ENCODE measurements at regions not wholly inside any gene's neighbourhood (a gene's known extent, or its start where the extent isn't known, plus 50 kb on each side); places are given as distances from the start of the nearest gene placed in this dataset.
A peak's percentile ranks its signal among the peaks of the same experiment; 100 is the strongest.

DNA sequence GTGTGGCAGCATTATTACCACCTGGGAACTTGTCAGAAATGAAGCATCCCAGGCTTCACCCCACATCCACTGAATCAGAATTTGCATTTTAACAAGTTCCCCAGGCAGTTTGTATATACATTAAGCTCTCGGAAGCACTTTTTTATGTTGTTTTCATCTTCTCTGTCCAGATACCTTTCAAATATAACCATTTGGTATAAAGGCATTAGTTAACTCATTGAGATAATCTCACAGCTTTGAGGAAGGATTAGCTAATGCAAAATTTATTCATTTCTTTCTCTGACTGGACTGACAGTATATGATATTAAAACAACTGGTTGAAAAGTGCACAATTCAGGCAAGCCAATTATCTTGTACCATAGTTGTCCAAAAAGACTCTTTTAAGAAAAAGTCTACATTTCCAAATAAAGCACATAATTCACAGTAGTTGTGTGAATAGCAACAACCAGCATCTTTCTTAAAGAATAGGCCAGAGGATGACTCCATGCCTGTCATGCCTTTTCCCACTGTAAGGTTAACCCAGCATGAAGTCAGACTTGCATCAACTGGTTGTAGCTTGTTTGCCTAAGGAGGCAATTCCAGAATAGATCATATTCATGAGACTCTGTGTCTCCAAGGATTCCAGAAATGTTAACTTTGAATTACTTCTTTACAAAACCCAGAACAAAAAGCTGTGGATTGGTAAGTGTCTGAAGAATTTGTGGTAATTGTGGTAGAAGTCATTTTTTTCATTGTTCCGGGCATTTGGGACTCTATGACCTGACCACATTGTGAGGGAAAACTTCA is 254.3 kb upstream of the SESN3 start:
- DNase-seq (ENCODE audit: low spot score in 2 of 2), result no peak
- peaks cover 6% of the 10 kb centered on the region for H3K4me1 ChIP-seq
- H3K4me3 ChIP-seq, result no peak overlapping the region
- H3K36me3 ChIP-seq, result no peaks in the 10 kb centered on the region
- WGBS, result 67% methylated on average over 2 of the region's 2 CpGs
- no peaks in the 10 kb centered on the region for H3K9me3 ChIP-seq
- H3K27me3 ChIP-seq, result no peaks in the 10 kb centered on the region
- TF ChIP-seq POLR2A (IDR thresholded peaks at IDR 0.05), result no peak
- TF ChIP-seq, protein P1, sequence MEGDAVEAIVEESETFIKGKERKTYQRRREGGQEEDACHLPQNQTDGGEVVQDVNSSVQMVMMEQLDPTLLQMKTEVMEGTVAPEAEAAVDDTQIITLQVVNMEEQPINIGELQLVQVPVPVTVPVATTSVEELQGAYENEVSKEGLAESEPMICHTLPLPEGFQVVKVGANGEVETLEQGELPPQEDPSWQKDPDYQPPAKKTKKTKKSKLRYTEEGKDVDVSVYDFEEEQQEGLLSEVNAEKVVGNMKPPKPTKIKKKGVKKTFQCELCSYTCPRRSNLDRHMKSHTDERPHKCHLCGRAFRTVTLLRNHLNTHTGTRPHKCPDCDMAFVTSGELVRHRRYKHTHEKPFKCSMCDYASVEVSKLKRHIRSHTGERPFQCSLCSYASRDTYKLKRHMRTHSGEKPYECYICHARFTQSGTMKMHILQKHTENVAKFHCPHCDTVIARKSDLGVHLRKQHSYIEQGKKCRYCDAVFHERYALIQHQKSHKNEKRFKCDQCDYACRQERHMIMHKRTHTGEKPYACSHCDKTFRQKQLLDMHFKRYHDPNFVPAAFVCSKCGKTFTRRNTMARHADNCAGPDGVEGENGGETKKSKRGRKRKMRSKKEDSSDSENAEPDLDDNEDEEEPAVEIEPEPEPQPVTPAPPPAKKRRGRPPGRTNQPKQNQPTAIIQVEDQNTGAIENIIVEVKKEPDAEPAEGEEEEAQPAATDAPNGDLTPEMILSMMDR (IDR thresholded peaks at IDR 0.05), result no peak
- no peak for TF ChIP-seq EP300 (IDR thresholded peaks at IDR 0.05)
- TF ChIP-seq POLR2AphosphoS5 (IDR thresholded peaks at IDR 0.05), result no peak
- no peak overlapping the region for H3K27ac ChIP-seq

DNA sequence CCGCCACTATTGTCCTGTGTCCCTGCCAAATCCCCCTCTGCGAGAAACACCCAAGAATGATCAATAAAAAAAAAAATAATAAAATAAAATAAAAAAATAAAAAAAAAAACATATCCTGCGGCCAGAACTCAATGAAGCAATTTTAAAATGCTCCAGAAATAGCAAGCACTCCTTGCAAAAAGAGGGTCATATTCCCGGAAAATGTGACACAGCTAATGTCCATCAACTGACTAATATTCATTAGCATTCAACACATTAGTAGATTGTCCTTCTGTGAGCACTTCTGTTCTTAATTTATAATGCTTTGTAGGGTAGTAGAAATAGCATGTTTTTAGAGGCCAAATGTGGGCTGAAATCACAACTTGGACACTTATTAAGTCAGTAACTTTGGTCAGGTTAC is 252.3 kb upstream of the SESN3 start:
- no peaks in the 10 kb centered on the region for H3K36me3 ChIP-seq
- 59% methylated on average over 4 of the region's 4 CpGs for WGBS
- no peaks in the 10 kb centered on the region for H3K9me3 ChIP-seq
- no peaks in the 10 kb centered on the region for H3K27me3 ChIP-seq
- H3K27ac ChIP-seq, result peak overlapping the region; percentile 55
- DNase-seq (ENCODE audit: low spot score in 2 of 2), result no peak
- TF ChIP-seq POLR2A (IDR thresholded peaks at IDR 0.05) (no peak), POLR2AphosphoS5 (IDR thresholded peaks at IDR 0.05) (no peak), EP300 (IDR thresholded peaks at IDR 0.05) (no peak)
- TF ChIP-seq, protein P1 (IDR thresholded peaks at IDR 0.05), result no peak
- no peak overlapping the region for H3K4me3 ChIP-seq
- H3K4me1 ChIP-seq, result peaks cover 6% of the 10 kb centered on the region

DNA sequence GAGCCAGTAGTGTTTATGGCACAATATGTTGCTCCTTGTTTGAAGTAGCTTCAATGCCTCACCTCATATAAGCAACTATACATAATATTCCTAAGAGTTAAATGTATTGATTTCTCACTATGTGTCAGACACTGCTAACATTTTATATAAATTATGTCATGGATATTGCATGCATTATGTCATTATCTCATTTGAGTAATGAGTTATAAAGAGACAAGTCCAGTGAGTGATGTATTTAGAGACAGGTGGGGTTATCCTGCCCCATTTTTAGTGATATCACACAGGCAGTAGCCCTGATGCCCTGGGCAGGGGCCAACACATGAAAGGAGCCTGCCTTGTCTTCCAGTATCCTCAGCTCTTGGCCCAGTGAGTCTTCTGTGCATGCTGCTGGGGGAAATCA is 247.0 kb upstream of the SESN3 start:
- H3K27ac ChIP-seq, result no peak overlapping the region
- H3K27me3 ChIP-seq, result no peaks in the 10 kb centered on the region
- no peak for DNase-seq (ENCODE audit: low spot score in 2 of 2)
- H3K4me1 ChIP-seq, result no peaks in the 10 kb centered on the region
- TF ChIP-seq, protein P1 (IDR thresholded peaks at IDR 0.05), result no peak
- TF ChIP-seq POLR2AphosphoS5 (IDR thresholded peaks at IDR 0.05) (no peak), EP300 (IDR thresholded peaks at IDR 0.05) (no peak), POLR2A (IDR thresholded peaks at IDR 0.05) (no peak)
- no peaks in the 10 kb centered on the region for H3K9me3 ChIP-seq
- no peaks in the 10 kb centered on the region for H3K36me3 ChIP-seq
- no peak overlapping the region for H3K4me3 ChIP-seq

DNA sequence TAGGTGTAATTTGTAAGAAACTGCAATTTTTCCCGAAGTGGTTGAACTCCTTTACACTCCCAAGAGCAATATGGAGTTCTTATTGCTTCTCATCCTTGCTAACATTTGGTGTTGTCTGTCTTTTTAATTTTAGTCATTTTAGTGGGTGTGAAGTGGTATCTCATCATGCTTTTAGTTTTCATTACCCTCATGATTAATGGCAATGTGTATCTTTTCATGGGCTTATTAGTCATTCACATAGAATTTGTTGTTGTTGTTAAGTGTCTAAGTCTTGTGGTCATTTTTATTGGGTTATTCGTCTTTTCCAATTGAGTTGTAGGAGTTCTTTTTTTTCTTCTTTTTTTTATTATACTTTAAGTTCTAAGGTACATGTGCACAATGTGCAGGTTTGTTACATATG is 238.3 kb upstream of the SESN3 start:
- H3K36me3 ChIP-seq, result no peaks in the 10 kb centered on the region
- no peak overlapping the region for H3K27ac ChIP-seq
- WGBS, result 82% methylated on average over 2 of the region's 2 CpGs
- no peaks in the 10 kb centered on the region for H3K4me1 ChIP-seq
- no peaks in the 10 kb centered on the region for H3K9me3 ChIP-seq
- no peak for TF ChIP-seq POLR2AphosphoS5 (IDR thresholded peaks at IDR 0.05)
- TF ChIP-seq POLR2A (IDR thresholded peaks at IDR 0.05), result no peak
- no peak for TF ChIP-seq EP300 (IDR thresholded peaks at IDR 0.05)
- TF ChIP-seq, protein P1 (IDR thresholded peaks at IDR 0.05), result no peak
- no peak overlapping the region for H3K4me3 ChIP-seq
- H3K27me3 ChIP-seq, result no peaks in the 10 kb centered on the region
- DNase-seq (ENCODE audit: low spot score in 2 of 2), result no peak

- peaks cover 7% of the 10 kb centered on the region for H3K4me1 ChIP-seq
- no peaks in the 10 kb centered on the region for H3K27me3 ChIP-seq
- no peaks in the 10 kb centered on the region for H3K9me3 ChIP-seq
- TF ChIP-seq POLR2A (IDR thresholded peaks at IDR 0.05) (no peak), POLR2AphosphoS5 (IDR thresholded peaks at IDR 0.05) (no peak), EP300 (IDR thresholded peaks at IDR 0.05) (no peak)
- TF ChIP-seq, protein P1 (IDR thresholded peaks at IDR 0.05), result no peak
- no peaks in the 10 kb centered on the region for H3K36me3 ChIP-seq
- no peak overlapping the region for H3K27ac ChIP-seq
- no peak overlapping the region for H3K4me3 ChIP-seq
- no peak for DNase-seq (ENCODE audit: low spot score in 2 of 2)
Measured at GRCh38 chr11:95466416-95466815, 235.4 kb upstream of the SESN3 start.
